GM06990 (cell line): ENCODE measurements at regions not wholly inside any gene's neighbourhood (a gene's known extent, or its start where the extent isn't known, plus 50 kb on each side); places are given as distances from the start of the nearest gene placed in this dataset.

Source experiments
- DNase-seq: peaks from one replicate; pipeline ENCODE4 v3.0.0-alpha.2; 2011; ENCODE audit not compliant: insufficient read length; ENCODE audit errors: extremely low read depth
- H3K27me3 ChIP-seq: replicated peaks from 2 replicates; pipeline ENCODE4 v1.6.0; 2011; ENCODE audit warnings: low read length; ENCODE audit not compliant: control insufficient read depth, insufficient read depth
- H3K36me3 ChIP-seq: 2 replicates; pipeline ENCODE4 v1.5.1; 2011; ENCODE audit warnings: low read length; ENCODE audit not compliant: control insufficient read depth, insufficient read depth
- H3K4me3 ChIP-seq: replicated peaks from 2 replicates; pipeline ENCODE4 v1.5.1; 2011; ENCODE audit warnings: low read depth, mild to moderate bottlenecking, control low read depth, low read length
- CTCF ChIP-seq: IDR thresholded peaks from 2 replicates; pipeline ENCODE4 v1.5.1; 2011; ENCODE audit warnings: low read length, control low read depth, mild to moderate bottlenecking, inconsistent platforms; ENCODE audit not compliant: insufficient read depth, poor library complexity, severe bottlenecking

- Histone ChIP-seq H3K27me3 (no peaks in the 10 kb centered on the region), H3K36me3 (no peaks in the 10 kb centered on the region), H3K4me3 (no peak overlapping the region)
- no peak for TF ChIP-seq CTCF
- DNase-seq: no peak
These were observed 112.5 kb upstream of the FGGY start for GRCh38 chr1:59184365-59184905.

- DNase-seq: no peak
- H3K27me3 ChIP-seq: no peaks in the 10 kb centered on the region
- no peaks in the 10 kb centered on the region for H3K36me3 ChIP-seq
- H3K4me3 ChIP-seq: no peak overlapping the region
- no peak for TF ChIP-seq CTCF
These were observed 111.6 kb upstream of the FGGY start for GRCh38 chr1:59185163-59185860.

DNA sequence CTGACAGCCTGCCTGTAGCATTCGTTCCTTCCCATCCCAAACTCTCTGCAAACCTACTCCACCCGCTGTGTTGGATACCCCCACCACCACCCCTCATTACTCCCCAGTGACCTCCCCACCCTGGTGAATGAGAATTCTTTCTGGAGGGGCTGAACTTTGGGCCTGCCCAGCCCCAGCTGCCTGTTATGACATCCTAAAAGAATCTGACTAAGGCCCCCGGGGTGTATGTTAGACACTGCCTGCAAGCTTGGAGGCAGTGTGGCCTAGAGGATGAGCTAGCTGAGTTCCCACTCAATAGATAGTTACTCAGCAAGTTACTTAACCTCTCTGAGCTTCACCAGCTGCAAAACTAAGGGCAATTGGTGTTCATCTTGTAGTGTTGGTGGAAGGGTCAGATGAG is 110.2 kb upstream of the FGGY start:
- no peak for DNase-seq
- H3K36me3 ChIP-seq: no peaks in the 10 kb centered on the region
- no peak for TF ChIP-seq CTCF
- no peak overlapping the region for H3K4me3 ChIP-seq
- no peaks in the 10 kb centered on the region for H3K27me3 ChIP-seq

- no peak for TF ChIP-seq CTCF
These were observed 108.3 kb upstream of the FGGY start for GRCh38 chr1:59188413-59189213.

DNA sequence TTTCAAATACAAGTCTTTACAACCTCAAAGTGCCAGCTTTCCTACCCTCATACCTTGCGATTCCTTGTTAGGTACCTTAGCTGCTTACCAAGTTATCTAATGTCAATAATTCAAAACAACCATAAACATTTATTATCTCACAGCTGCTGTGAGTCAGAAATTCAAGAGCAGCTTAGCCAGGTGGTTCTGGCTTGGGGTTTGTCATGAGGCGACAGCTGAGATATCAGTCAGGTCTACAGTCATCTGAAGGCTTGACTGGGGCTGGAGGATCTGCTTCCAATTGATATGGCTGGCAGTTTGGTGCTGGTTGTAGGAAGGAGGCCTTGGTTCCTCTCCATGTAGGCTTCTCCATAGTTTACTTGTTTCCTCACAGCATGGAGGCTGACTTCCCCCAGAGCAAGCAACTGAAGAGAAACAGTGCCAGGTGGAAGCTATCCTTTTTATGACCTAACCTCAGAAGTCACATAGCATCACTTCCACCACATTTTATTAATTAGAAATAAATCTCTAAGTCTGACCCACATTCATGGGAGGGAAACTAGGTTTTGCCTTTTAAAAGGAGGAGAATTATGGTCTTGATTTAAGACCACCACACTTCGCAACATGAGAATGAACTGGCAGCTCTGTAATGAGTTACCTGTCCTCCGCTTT is 103.3 kb upstream of the FGGY start:
- no peaks in the 10 kb centered on the region for H3K36me3 ChIP-seq
- no peak for TF ChIP-seq CTCF
- H3K27me3 ChIP-seq: no peaks in the 10 kb centered on the region
- no peak for DNase-seq
- no peak overlapping the region for H3K4me3 ChIP-seq

More at GRCh38 chr1:59188413-59189213, 108.3 kb upstream of the FGGY start:
- Histone ChIP-seq H3K4me3 (no peak overlapping the region), H3K27me3 (no peaks in the 10 kb centered on the region), H3K36me3 (no peaks in the 10 kb centered on the region)
- no peak for DNase-seq
